C4-2B (cell line): ENCODE measurements at regions not wholly inside any gene's neighbourhood (a gene's known extent, or its start where the extent isn't known, plus 50 kb on each side); places are given as distances from the start of the nearest gene placed in this dataset.

ENCODE experiments used
- ZFX ChIP-seq: fragments of 450-650 bp; IDR thresholded peaks from 2 replicates; pipeline ENCODE4 v1.6.1; 2017
- TF ChIP-seq, protein P1 (sequence below): fragments of 450-650 bp; conservative IDR thresholded peaks from 2 replicates; pipeline ENCODE4 v1.5.1; 2017; ENCODE audit warnings: mild to moderate bottlenecking

DNA sequence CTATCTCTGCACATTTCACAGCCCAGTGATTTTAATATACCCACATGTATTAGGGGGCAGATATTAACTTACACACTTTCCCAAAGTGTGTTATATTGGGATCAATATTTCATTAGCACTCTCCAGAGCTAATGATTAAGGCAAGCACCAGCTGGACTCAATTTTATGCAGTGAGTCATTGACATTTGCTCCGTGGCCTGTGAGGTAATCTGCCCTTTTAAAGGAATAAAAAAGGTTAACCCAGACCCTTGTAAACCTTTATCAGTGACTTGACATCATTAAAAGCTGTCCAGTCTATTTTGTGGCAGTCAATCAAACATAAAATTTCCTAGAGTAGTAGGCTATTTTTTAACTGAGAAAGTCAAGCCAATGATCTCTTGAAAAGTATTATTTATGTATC is 1870.4 kb upstream of the CELF4 start:
- TF ChIP-seq, protein P1, sequence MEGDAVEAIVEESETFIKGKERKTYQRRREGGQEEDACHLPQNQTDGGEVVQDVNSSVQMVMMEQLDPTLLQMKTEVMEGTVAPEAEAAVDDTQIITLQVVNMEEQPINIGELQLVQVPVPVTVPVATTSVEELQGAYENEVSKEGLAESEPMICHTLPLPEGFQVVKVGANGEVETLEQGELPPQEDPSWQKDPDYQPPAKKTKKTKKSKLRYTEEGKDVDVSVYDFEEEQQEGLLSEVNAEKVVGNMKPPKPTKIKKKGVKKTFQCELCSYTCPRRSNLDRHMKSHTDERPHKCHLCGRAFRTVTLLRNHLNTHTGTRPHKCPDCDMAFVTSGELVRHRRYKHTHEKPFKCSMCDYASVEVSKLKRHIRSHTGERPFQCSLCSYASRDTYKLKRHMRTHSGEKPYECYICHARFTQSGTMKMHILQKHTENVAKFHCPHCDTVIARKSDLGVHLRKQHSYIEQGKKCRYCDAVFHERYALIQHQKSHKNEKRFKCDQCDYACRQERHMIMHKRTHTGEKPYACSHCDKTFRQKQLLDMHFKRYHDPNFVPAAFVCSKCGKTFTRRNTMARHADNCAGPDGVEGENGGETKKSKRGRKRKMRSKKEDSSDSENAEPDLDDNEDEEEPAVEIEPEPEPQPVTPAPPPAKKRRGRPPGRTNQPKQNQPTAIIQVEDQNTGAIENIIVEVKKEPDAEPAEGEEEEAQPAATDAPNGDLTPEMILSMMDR = no peak
- no peak for TF ChIP-seq ZFX
